ENCODE measurements at regions not wholly inside any gene's neighbourhood (a gene's known extent, or its start where the extent isn't known, plus 50 kb on each side); places are given as distances from the start of the nearest gene placed in this dataset.

- Histone ChIP-seq H3K4me1 (ENCODE audit: control insufficient read depth, insufficient read depth, low read length) (no peaks in the 10 kb centered on the region), H3K4me3 (ENCODE audit: low read depth, low read length) (no peak overlapping the region)
Observed at GRCh38 chr4:124945422-124945821, 232.9 kb upstream of the ANKRD50 start.

GRCh38 chr4:124943938-124944337 is 231.4 kb upstream of the ANKRD50 start:
- Histone ChIP-seq H3K9ac (ENCODE audit: low read length) (no peak overlapping the region), H3K36me3 (ENCODE audit: control insufficient read depth, insufficient read depth, low read length) (no peaks in the 10 kb centered on the region), H3K27ac (ENCODE audit: low read depth, low read length) (no peak overlapping the region), H3K27me3 (ENCODE audit: control insufficient read depth, insufficient read depth, low read length) (no peaks in the 10 kb centered on the region), H3K9me3 (ENCODE audit: control insufficient read depth, insufficient read depth, low read depth, low read length) (no peaks in the 10 kb centered on the region), H3K4me1 (ENCODE audit: control insufficient read depth, insufficient read depth, low read length) (no peaks in the 10 kb centered on the region), H3K4me3 (ENCODE audit: low read depth, low read length) (no peak overlapping the region)

More at GRCh38 chr4:124945422-124945821, 232.9 kb upstream of the ANKRD50 start:
- Histone ChIP-seq H3K36me3 (ENCODE audit: control insufficient read depth, insufficient read depth, low read length) (no peaks in the 10 kb centered on the region), H3K27me3 (ENCODE audit: control insufficient read depth, insufficient read depth, low read length) (no peaks in the 10 kb centered on the region), H3K27ac (ENCODE audit: low read depth, low read length) (no peak overlapping the region), H3K9ac (ENCODE audit: low read length) (no peak overlapping the region), H3K9me3 (ENCODE audit: control insufficient read depth, insufficient read depth, low read depth, low read length) (no peaks in the 10 kb centered on the region)

GRCh38 chr4:124943145-124943889 is 230.8 kb upstream of the ANKRD50 start:
- no peak overlapping the region for H3K9ac ChIP-seq (ENCODE audit: low read length)
- H3K36me3 ChIP-seq (ENCODE audit: control insufficient read depth, insufficient read depth, low read length) = no peaks in the 10 kb centered on the region
- no peak overlapping the region for H3K27ac ChIP-seq (ENCODE audit: low read depth, low read length)
- no peak overlapping the region for H3K4me3 ChIP-seq (ENCODE audit: low read depth, low read length)
- no peaks in the 10 kb centered on the region for H3K9me3 ChIP-seq (ENCODE audit: control insufficient read depth, insufficient read depth, low read depth, low read length)
- 0 out of 2 replicates have a peak, but pooled peaks cover under 1% of the 10 kb centered on the region for H3K4me1 ChIP-seq (ENCODE audit: control insufficient read depth, insufficient read depth, low read length)
- no peaks in the 10 kb centered on the region for H3K27me3 ChIP-seq (ENCODE audit: control insufficient read depth, insufficient read depth, low read length)

- Histone ChIP-seq H3K4me1 (ENCODE audit: control insufficient read depth, insufficient read depth, low read length) (peaks cover 16% of the 10 kb centered on the region), H3K36me3 (ENCODE audit: control insufficient read depth, insufficient read depth, low read length) (no peaks in the 10 kb centered on the region), H3K9me3 (ENCODE audit: control insufficient read depth, insufficient read depth, low read depth, low read length) (no peaks in the 10 kb centered on the region), H3K9ac (ENCODE audit: low read length) (no peak overlapping the region), H3K4me3 (ENCODE audit: low read depth, low read length) (no peak overlapping the region), H3K27ac (ENCODE audit: low read depth, low read length) (no peak overlapping the region), H3K27me3 (ENCODE audit: control insufficient read depth, insufficient read depth, low read length) (no peaks in the 10 kb centered on the region)
Observed at GRCh38 chr4:124941267-124941666, 228.7 kb upstream of the ANKRD50 start.

GRCh38 chr4:124940387-124940786 is 227.9 kb upstream of the ANKRD50 start:
- no peak overlapping the region for H3K27ac ChIP-seq (ENCODE audit: low read depth, low read length)
- H3K27me3 ChIP-seq (ENCODE audit: control insufficient read depth, insufficient read depth, low read length) = no peaks in the 10 kb centered on the region
- H3K4me3 ChIP-seq (ENCODE audit: low read depth, low read length) = no peak overlapping the region
- no peaks in the 10 kb centered on the region for H3K9me3 ChIP-seq (ENCODE audit: control insufficient read depth, insufficient read depth, low read depth, low read length)
- no peak overlapping the region for H3K9ac ChIP-seq (ENCODE audit: low read length)
- peaks cover 16% of the 10 kb centered on the region for H3K4me1 ChIP-seq (ENCODE audit: control insufficient read depth, insufficient read depth, low read length)
- H3K36me3 ChIP-seq (ENCODE audit: control insufficient read depth, insufficient read depth, low read length) = no peaks in the 10 kb centered on the region

GRCh38 chr4:124939908-124940307 is 227.4 kb upstream of the ANKRD50 start:
- H3K9me3 ChIP-seq (ENCODE audit: control insufficient read depth, insufficient read depth, low read depth, low read length) = no peaks in the 10 kb centered on the region
- H3K27me3 ChIP-seq (ENCODE audit: control insufficient read depth, insufficient read depth, low read length) = no peaks in the 10 kb centered on the region
- H3K27ac ChIP-seq (ENCODE audit: low read depth, low read length) = no peak overlapping the region
- no peak overlapping the region for H3K4me3 ChIP-seq (ENCODE audit: low read depth, low read length)
- H3K9ac ChIP-seq (ENCODE audit: low read length) = no peak overlapping the region
- H3K36me3 ChIP-seq (ENCODE audit: control insufficient read depth, insufficient read depth, low read length) = no peaks in the 10 kb centered on the region
- peaks cover 19% of the 10 kb centered on the region for H3K4me1 ChIP-seq (ENCODE audit: control insufficient read depth, insufficient read depth, low read length)

GRCh38 chr4:124938836-124939235 is 226.3 kb upstream of the ANKRD50 start:
- Histone ChIP-seq H3K27ac (ENCODE audit: low read depth, low read length) (no peak overlapping the region), H3K9ac (ENCODE audit: low read length) (no peak overlapping the region), H3K4me1 (ENCODE audit: control insufficient read depth, insufficient read depth, low read length) (peaks cover 22% of the 10 kb centered on the region), H3K27me3 (ENCODE audit: control insufficient read depth, insufficient read depth, low read length) (no peaks in the 10 kb centered on the region), H3K9me3 (ENCODE audit: control insufficient read depth, insufficient read depth, low read depth, low read length) (no peaks in the 10 kb centered on the region), H3K36me3 (ENCODE audit: control insufficient read depth, insufficient read depth, low read length) (no peaks in the 10 kb centered on the region), H3K4me3 (ENCODE audit: low read depth, low read length) (no peak overlapping the region)

GRCh38 chr4:124937993-124938392 is 225.5 kb upstream of the ANKRD50 start:
- no peak overlapping the region for H3K27ac ChIP-seq (ENCODE audit: low read depth, low read length)
- H3K4me3 ChIP-seq (ENCODE audit: low read depth, low read length) = no peak overlapping the region

GRCh38 chr4:124936427-124936826 is 223.9 kb upstream of the ANKRD50 start:
- Histone ChIP-seq H3K27ac (ENCODE audit: low read depth, low read length) (no peak overlapping the region), H3K4me3 (ENCODE audit: low read depth, low read length) (no peak overlapping the region), H3K36me3 (ENCODE audit: control insufficient read depth, insufficient read depth, low read length) (no peaks in the 10 kb centered on the region), H3K4me1 (ENCODE audit: control insufficient read depth, insufficient read depth, low read length) (peaks cover 25% of the 10 kb centered on the region), H3K27me3 (ENCODE audit: control insufficient read depth, insufficient read depth, low read length) (no peaks in the 10 kb centered on the region), H3K9me3 (ENCODE audit: control insufficient read depth, insufficient read depth, low read depth, low read length) (no peaks in the 10 kb centered on the region), H3K9ac (ENCODE audit: low read length) (no peak overlapping the region)

More at GRCh38 chr4:124937993-124938392, 225.5 kb upstream of the ANKRD50 start:
- no peaks in the 10 kb centered on the region for H3K27me3 ChIP-seq (ENCODE audit: control insufficient read depth, insufficient read depth, low read length)
- no peaks in the 10 kb centered on the region for H3K36me3 ChIP-seq (ENCODE audit: control insufficient read depth, insufficient read depth, low read length)
- no peaks in the 10 kb centered on the region for H3K9me3 ChIP-seq (ENCODE audit: control insufficient read depth, insufficient read depth, low read depth, low read length)
- no peak overlapping the region for H3K9ac ChIP-seq (ENCODE audit: low read length)
- peaks cover 22% of the 10 kb centered on the region for H3K4me1 ChIP-seq (ENCODE audit: control insufficient read depth, insufficient read depth, low read length)

GRCh38 chr4:124934916-124935315 is 222.4 kb upstream of the ANKRD50 start:
- no peak overlapping the region for H3K9ac ChIP-seq (ENCODE audit: low read length)
- H3K4me1 ChIP-seq (ENCODE audit: control insufficient read depth, insufficient read depth, low read length) = peaks cover 25% of the 10 kb centered on the region

GRCh38 chr4:124933521-124933920 is 221.0 kb upstream of the ANKRD50 start:
- Histone ChIP-seq H3K36me3 (ENCODE audit: control insufficient read depth, insufficient read depth, low read length) (no peaks in the 10 kb centered on the region), H3K4me3 (ENCODE audit: low read depth, low read length) (no peak overlapping the region), H3K4me1 (ENCODE audit: control insufficient read depth, insufficient read depth, low read length) (peaks cover 25% of the 10 kb centered on the region), H3K9ac (ENCODE audit: low read length) (no peak overlapping the region), H3K27me3 (ENCODE audit: control insufficient read depth, insufficient read depth, low read length) (no peaks in the 10 kb centered on the region), H3K9me3 (ENCODE audit: control insufficient read depth, insufficient read depth, low read depth, low read length) (no peaks in the 10 kb centered on the region), H3K27ac (ENCODE audit: low read depth, low read length) (no peak overlapping the region)

More at GRCh38 chr4:124934916-124935315, 222.4 kb upstream of the ANKRD50 start:
- H3K9me3 ChIP-seq (ENCODE audit: control insufficient read depth, insufficient read depth, low read depth, low read length) = no peaks in the 10 kb centered on the region
- H3K27me3 ChIP-seq (ENCODE audit: control insufficient read depth, insufficient read depth, low read length) = no peaks in the 10 kb centered on the region
- no peaks in the 10 kb centered on the region for H3K36me3 ChIP-seq (ENCODE audit: control insufficient read depth, insufficient read depth, low read length)
- H3K4me3 ChIP-seq (ENCODE audit: low read depth, low read length) = no peak overlapping the region
- no peak overlapping the region for H3K27ac ChIP-seq (ENCODE audit: low read depth, low read length)
